H1 (cell line): ENCODE measurements at regions not wholly inside any gene's neighbourhood (a gene's known extent, or its start where the extent isn't known, plus 50 kb on each side); places are given as distances from the start of the nearest gene placed in this dataset.

Experiments
- CTCF ChIA-PET: fragments of 300-600 bp; sonication (Branson Sonifier 250); formaldehyde crosslinking; loops from one replicate; lab custom pipeline; 2021; ENCODE audit not compliant: partially characterized antibody; lab: Charles Lee
- POLR2A ChIA-PET: fragments of 300-600 bp; sonication (Branson Sonifier 250); formaldehyde crosslinking; loops from one replicate; lab custom pipeline; 2021; ENCODE audit warnings: inconsistent platforms; ENCODE audit not compliant: partially characterized antibody; lab: Charles Lee
- DNase-seq, 2 experiments: peaks; one replicate each; pipeline versions ENCODE4 v3.0.0 to v3.0.0-alpha.2; 2010 to 2022; ENCODE audit warnings: low spot score in 2 of 2, low read depth in 1 of 2, mixed read lengths in 1 of 2
- FAIRE-seq: peaks from 2 replicates; lab custom pipeline; 2011; peaks lifted over from hg19 to GRCh38; lab: Jason Lieb, UNC
- H2AFZ ChIP-seq: 2 replicates; pipeline ENCODE4 v1.8.1; 2012; ENCODE audit warnings: low read length, inconsistent platforms
- H2AK5ac ChIP-seq: 2 replicates; pipeline ENCODE4 v1.6.1; 2013; ENCODE audit warnings: low read depth, low read length
- H2BK120ac ChIP-seq: replicated peaks from 2 replicates; pipeline ENCODE3; 2013; ENCODE audit warnings: low read depth, low read length, inconsistent platforms
- H2BK12ac ChIP-seq: 2 replicates; pipeline ENCODE4 v1.6.1; 2013; ENCODE audit warnings: low read depth, low read length
- H2BK15ac ChIP-seq: 2 replicates; pipeline ENCODE4 v1.6.1; 2013; ENCODE audit warnings: low read length
- H2BK20ac ChIP-seq: 2 replicates; pipeline ENCODE4 v1.6.1; 2013; ENCODE audit warnings: low read length
- H2BK5ac ChIP-seq: 2 replicates; pipeline ENCODE4 v1.6.1; 2013; ENCODE audit warnings: low read depth, low read length
- H3K14ac ChIP-seq: 2 replicates; pipeline ENCODE4 v1.6.1; 2013; ENCODE audit warnings: inconsistent platforms; ENCODE audit not compliant: insufficient read length
- H3K18ac ChIP-seq: 2 replicates; pipeline ENCODE4 v1.6.1; 2013; ENCODE audit warnings: low read length; ENCODE audit errors: extremely low read depth
- H3K23ac ChIP-seq: 2 replicates; pipeline ENCODE4 v1.6.1; 2013; ENCODE audit warnings: inconsistent platforms; ENCODE audit not compliant: insufficient read length
- H3K23me2 ChIP-seq: 2 replicates; pipeline ENCODE4 v1.6.1; 2013; ENCODE audit warnings: low read depth, low read length
- H3K27ac ChIP-seq: 2 replicates; pipeline ENCODE4 v1.6.1; 2011; ENCODE audit warnings: low read depth, low read length, inconsistent platforms
- H3K27me3 ChIP-seq, 4 experiments: replicated peaks in 1 of 4; 1 replicate in 1 of 4; 2 replicates in 3 of 4; pipeline versions ENCODE4 v1.6.1 to v1.8.1; 2011 to 2013; ENCODE audit warnings: low read length in 3 of 4, mild to moderate bottlenecking in 3 of 4, inconsistent platforms in 2 of 4, mixed read lengths in 2 of 4, moderate library complexity in 1 of 4; ENCODE audit not compliant: control insufficient read depth in 3 of 4, insufficient read depth in 3 of 4; ENCODE audit errors: extremely low read depth in 1 of 4
- H3K36me3 ChIP-seq, 4 experiments: 2 replicates each; pipeline versions ENCODE4 v1.6.1 to v1.8.1; 2011 to 2013; ENCODE audit warnings: mild to moderate bottlenecking in 4 of 4, low read length in 3 of 4, moderate library complexity in 2 of 4, control low read depth in 1 of 4, inconsistent platforms in 1 of 4; ENCODE audit not compliant: insufficient read depth in 4 of 4, control insufficient read depth in 2 of 4
- H3K4ac ChIP-seq: replicated peaks from 2 replicates; pipeline ENCODE3; 2013; ENCODE audit warnings: low read length, low read depth, mixed read lengths, inconsistent platforms; ENCODE audit not compliant: insufficient read length
- H3K4me1 ChIP-seq, 4 experiments: replicated peaks in 1 of 4; 1 replicate in 1 of 4; 2 replicates in 3 of 4; pipeline versions ENCODE4 v1.6.1 to v1.8.1; 2011 to 2013; ENCODE audit warnings: low read length in 3 of 4, inconsistent platforms in 2 of 4, mixed read lengths in 1 of 4; ENCODE audit not compliant: insufficient read depth in 4 of 4, control insufficient read depth in 3 of 4
- H3K4me2 ChIP-seq, 2 experiments: 2 replicates each; pipeline versions ENCODE4 v1.6.1 to v1.8.1; 2011 to 2013; ENCODE audit warnings: low read depth in 2 of 2, low read length in 2 of 2, control low read depth in 1 of 2, inconsistent platforms in 1 of 2, mild to moderate bottlenecking in 1 of 2; ENCODE audit not compliant: insufficient read depth in 1 of 2
- H3K4me3 ChIP-seq, 4 experiments: fragments of 200-600, 300-600 bp in 1 of 4; sonication (generic), shearing (Covaris generic), sonication (Bioruptor Twin) in 1 of 4; 2 replicates each; pipeline versions ENCODE4 v1.5.1 to v1.8.1; 2011 to 2016; ENCODE audit warnings: low read length in 4 of 4, low read depth in 3 of 4, control low read depth in 2 of 4, inconsistent platforms in 2 of 4, mild to moderate bottlenecking in 2 of 4, mixed read lengths in 1 of 4, moderate library complexity in 1 of 4; ENCODE audit not compliant: insufficient read depth in 2 of 4; ENCODE audit errors: extremely low read depth in 1 of 4
- H3K56ac ChIP-seq: replicated peaks from 2 replicates; pipeline ENCODE3; 2013; ENCODE audit warnings: low read depth, mild to moderate bottlenecking, mixed read lengths, low read length, inconsistent platforms; ENCODE audit not compliant: insufficient read length
- H3K79me1 ChIP-seq: 2 replicates; pipeline ENCODE4 v1.6.1; 2013; ENCODE audit warnings: low read depth, low read length, control low read depth
- H3K79me2 ChIP-seq, 2 experiments: 2 replicates each; pipeline versions ENCODE4 v1.6.1 to v1.8.1; 2012 to 2013; ENCODE audit warnings: low read length in 2 of 2, mild to moderate bottlenecking in 2 of 2, inconsistent platforms in 1 of 2; ENCODE audit not compliant: insufficient read depth in 2 of 2, control insufficient read depth in 1 of 2
- H3K9ac ChIP-seq, 4 experiments: replicated peaks in 1 of 4; 1 replicate in 1 of 4; 2 replicates in 3 of 4; pipeline versions ENCODE4 v1.6.1 to v1.8.1; 2011 to 2013; ENCODE audit warnings: low read depth in 3 of 4, low read length in 3 of 4, control low read depth in 2 of 4, mild to moderate bottlenecking in 2 of 4, moderate library complexity in 2 of 4, inconsistent platforms in 1 of 4; ENCODE audit errors: extremely low read depth in 1 of 4
- H3K9me3 ChIP-seq, 2 experiments: 2 replicates each; pipeline versions ENCODE4 v1.6.1 to v1.8.1; 2012 to 2013; ENCODE audit warnings: mild to moderate bottlenecking in 2 of 2, moderate library complexity in 2 of 2, control low read depth in 1 of 2, inconsistent platforms in 1 of 2, low read depth in 1 of 2, low read length in 1 of 2, mixed read lengths in 1 of 2; ENCODE audit not compliant: insufficient read depth in 2 of 2
- H4K20me1 ChIP-seq, 2 experiments: replicated peaks in 1 of 2; 2 replicates each; pipeline versions ENCODE3 to v1.8.1; 2011 to 2013; ENCODE audit warnings: inconsistent platforms in 2 of 2, low read length in 2 of 2, mild to moderate bottlenecking in 1 of 2; ENCODE audit not compliant: insufficient read depth in 2 of 2, control insufficient read depth in 1 of 2
- H4K5ac ChIP-seq: 2 replicates; pipeline ENCODE4 v1.6.1; 2013; ENCODE audit warnings: low read length, low read depth, mixed read lengths, inconsistent platforms; ENCODE audit not compliant: insufficient read length
- H4K8ac ChIP-seq: 2 replicates; pipeline ENCODE4 v1.8.0; 2013; ENCODE audit warnings: mild to moderate bottlenecking, moderate library complexity, low read length, inconsistent platforms; ENCODE audit not compliant: insufficient read depth; ENCODE audit errors: extremely low read depth
- H4K91ac ChIP-seq: replicated peaks from 2 replicates; pipeline ENCODE3; 2013; ENCODE audit warnings: low read length, mixed read lengths, inconsistent platforms; ENCODE audit not compliant: insufficient read length
- KDM1A ChIP-seq: fragments of 200-600, 300-600 bp; sonication (generic); IDR thresholded peaks from 2 replicates; pipeline ENCODE4 v1.7.1; 2016; ENCODE audit warnings: mild to moderate bottlenecking, low read length, borderline replicate concordance
- SAP30 ChIP-seq: fragments of 300-600 bp; sonication (generic); IDR thresholded peaks from 2 replicates; pipeline ENCODE4 v1.7.1; 2012; ENCODE audit warnings: low read length, moderate library complexity, mild to moderate bottlenecking, inconsistent platforms; ENCODE audit not compliant: insufficient read depth, insufficient replicate concordance
- SRF ChIP-seq: IDR thresholded peaks from 2 replicates; pipeline ENCODE4 v1.6.1; 2011; ENCODE audit warnings: mild to moderate bottlenecking, low read depth, low read length, moderate library complexity
- TEAD4 ChIP-seq: IDR thresholded peaks from 2 replicates; pipeline ENCODE4 v1.6.1; 2012; ENCODE audit warnings: low read depth, low read length, inconsistent platforms, mixed read lengths
- WGBS, 2 experiments: shearing (Covaris generic) in 1 of 2; methylation state at CpG; one replicate each; pipeline versions ENCODE4 v1.1.6 to v1.1.7; 2013 to 2015; ENCODE audit warnings: low lambda C conversion rate in 2 of 2, mixed read lengths in 2 of 2, inconsistent platforms in 1 of 2, low coverage in 1 of 2, missing lambda C conversion rate in 1 of 2; ENCODE audit not compliant: insufficient replicate concordance in 2 of 2, insufficient coverage in 1 of 2, insufficient read length in 1 of 2; ENCODE audit errors: extremely low coverage in 1 of 2, missing lambda C conversion rate in 1 of 2; 5-methylcytosine and 5-hydroxymethylcytosine counted together

DNA sequence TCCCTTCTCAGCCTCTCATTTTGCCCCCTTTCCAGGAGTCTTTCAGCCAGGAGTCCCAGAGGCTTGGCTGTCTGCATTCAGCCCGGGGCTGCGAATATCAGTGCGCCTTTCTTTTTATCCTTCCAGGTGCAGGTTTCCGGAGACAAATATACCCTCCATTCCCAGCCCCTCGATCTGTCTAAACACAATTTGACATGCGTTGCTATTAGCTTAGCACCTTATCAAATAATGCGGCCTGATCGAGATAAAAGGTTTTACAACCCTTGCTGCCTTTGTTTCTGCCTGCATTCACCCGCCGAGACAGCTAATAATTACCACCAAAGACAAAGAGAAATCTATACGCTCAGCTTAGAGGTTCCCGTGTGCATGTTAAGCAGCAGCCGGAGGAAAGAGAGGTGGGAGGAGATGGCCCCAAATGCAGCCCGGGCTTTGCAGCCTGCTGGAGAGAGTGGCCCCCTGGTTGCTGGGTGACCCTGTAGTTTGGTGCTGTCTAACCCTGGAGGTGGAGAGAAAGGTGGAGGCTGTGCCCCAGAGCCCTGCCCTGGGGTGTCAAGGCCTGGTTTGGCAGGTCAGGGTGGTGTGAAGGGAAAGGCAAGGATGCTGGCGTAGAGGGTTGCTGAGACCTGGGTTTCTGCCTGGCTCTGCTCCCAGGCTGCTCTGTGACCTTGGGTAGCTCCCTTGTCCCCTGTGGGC is 185.3 kb downstream of the RPS24 start:
- no peak overlapping the region for H3K23ac ChIP-seq
- H2BK12ac ChIP-seq: no peak overlapping the region; the same call in 1 of the 2 replicates
- no peaks in the 10 kb centered on the region for H3K79me1 ChIP-seq
- FAIRE-seq: no peak
- H4K20me1 ChIP-seq: no peaks in the 10 kb centered on the region
- H4K91ac ChIP-seq: no peak overlapping the region
- H3K79me2 ChIP-seq: no peaks in the 10 kb centered on the region
- no peak overlapping the region for H3K27ac ChIP-seq
- H3K4me2 ChIP-seq: no peak overlapping the region
- no peaks in the 10 kb centered on the region for H3K36me3 ChIP-seq
- no peak overlapping the region for H2BK5ac ChIP-seq
- no peak overlapping the region for H3K56ac ChIP-seq
- H2BK15ac ChIP-seq: no peak overlapping the region
- no peaks in the 10 kb centered on the region for H3K9me3 ChIP-seq
- ChIA-PET CTCF (interaction anchor here (0.6 to 6.7 kb wide), 7 partner anchors 9 to 171 kb away, joined by 3 to 60 read pairs (median 4); no protein-coding TSS in a partner anchor), POLR2A (no interaction called here)
- H3K18ac ChIP-seq: no peak overlapping the region
- no peak overlapping the region for H2AFZ ChIP-seq
- no peak for DNase-seq
- H4K8ac ChIP-seq: no peak overlapping the region
- H4K5ac ChIP-seq: no peak overlapping the region
- H2AK5ac ChIP-seq: no peak overlapping the region
- no peak for TF ChIP-seq SAP30
- TF ChIP-seq KDM1A: no peak
- no peak for TF ChIP-seq TEAD4
- TF ChIP-seq SRF: no peak
- H3K27me3 ChIP-seq: no peaks in the 10 kb centered on the region
- H3K23me2 ChIP-seq: no peaks in the 10 kb centered on the region
- WGBS, 2 experiments: 94% methylated on average over 15 of the region's 15 CpGs; no CpG with 5 or more reads in 1 of the 2 experiments
- no peak overlapping the region for H2BK120ac ChIP-seq
- no peak overlapping the region for H3K4me3 ChIP-seq
- H2BK20ac ChIP-seq: no peak overlapping the region
- no peaks in the 10 kb centered on the region; a peak in 1 of 7 replicates for H3K4me1 ChIP-seq
- no peak overlapping the region for H3K14ac ChIP-seq
- H3K4ac ChIP-seq: no peak overlapping the region
- no peak overlapping the region for H3K9ac ChIP-seq
